ENCODE measurements at regions not wholly inside any gene's neighbourhood (a gene's known extent, or its start where the extent isn't known, plus 50 kb on each side); places are given as distances from the start of the nearest gene placed in this dataset.
"Not testable (repeated sequence)": the region's sequence is repeated elsewhere in the genome, so short reads cannot be mapped to it uniquely, and the experiment has no call there.

DNA sequence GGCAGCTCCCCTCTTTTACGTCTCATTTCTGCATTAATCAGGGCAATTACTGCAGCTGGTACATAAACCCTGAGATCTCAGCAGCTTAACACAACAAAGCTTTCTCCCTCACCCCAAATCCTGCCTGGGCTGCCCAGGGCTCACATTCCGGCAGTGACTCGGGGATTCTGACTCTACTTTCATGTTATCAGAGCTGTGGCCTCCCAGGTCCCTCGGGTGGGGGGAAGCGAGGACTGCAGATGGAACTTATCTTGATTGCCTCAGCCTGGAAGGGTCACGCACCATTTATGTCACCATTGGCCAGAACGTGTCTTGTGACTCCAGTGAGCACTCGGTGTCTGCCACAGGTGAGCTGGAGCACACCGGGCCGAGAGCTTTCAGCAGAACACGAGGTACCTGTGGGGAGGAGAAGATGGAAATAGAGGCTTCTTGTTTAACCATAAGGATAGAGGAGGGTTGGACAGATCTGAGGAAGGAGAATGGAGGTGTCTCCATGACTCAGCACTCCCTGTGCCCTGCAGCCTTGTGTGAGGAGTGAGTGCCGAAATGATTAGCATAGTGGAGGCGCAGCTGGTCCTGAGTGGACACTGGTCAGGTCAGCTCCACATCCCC, 88.5 kb upstream of the EXOC2 start:
- no peak for DNase-seq (ENCODE audit: low read depth in 2 of 2)

DNA sequence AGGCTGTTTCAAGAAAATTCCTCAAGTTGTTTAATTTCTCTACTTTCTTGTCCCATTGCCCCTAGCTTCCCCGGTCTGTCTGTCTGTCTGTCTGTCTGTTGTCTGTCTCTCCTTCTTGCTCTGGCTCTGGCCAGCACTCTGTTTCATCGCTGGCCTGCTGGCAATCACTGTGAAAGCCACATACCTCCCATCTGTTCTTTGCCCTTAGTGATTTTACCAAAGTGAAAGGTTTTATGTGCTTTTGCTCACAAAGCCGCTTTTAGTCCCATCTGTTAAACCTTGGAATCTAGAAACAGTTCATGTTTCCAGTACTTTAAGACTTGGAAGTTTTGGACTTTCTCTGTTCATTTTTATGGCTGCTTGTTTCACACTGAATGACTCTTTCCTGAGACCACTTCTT, 87.8 kb upstream of the EXOC2 start:
- no peak for DNase-seq (ENCODE audit: low read depth in 2 of 2)

DNA sequence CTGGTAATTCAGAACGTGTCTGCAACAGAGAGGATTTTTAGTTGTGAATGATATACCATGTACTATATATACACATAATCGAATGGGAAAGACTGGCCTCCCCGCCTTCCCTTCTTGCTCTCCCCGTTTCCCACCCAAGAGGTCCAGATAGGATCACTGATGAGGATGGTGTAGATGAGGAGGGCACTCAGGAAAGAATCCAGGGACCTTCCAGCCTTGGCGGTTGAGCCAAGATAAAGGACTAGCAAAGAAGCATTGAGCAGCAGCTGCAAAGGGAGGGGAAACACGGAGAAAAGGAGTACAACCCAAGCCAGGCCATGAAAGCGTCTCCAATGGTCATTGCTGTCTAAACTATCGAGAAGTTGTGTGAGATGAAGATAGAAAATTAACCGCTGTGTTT, 84.0 kb upstream of the EXOC2 start:
- DNase-seq (ENCODE audit: low read depth in 2 of 2): no peak

DNA sequence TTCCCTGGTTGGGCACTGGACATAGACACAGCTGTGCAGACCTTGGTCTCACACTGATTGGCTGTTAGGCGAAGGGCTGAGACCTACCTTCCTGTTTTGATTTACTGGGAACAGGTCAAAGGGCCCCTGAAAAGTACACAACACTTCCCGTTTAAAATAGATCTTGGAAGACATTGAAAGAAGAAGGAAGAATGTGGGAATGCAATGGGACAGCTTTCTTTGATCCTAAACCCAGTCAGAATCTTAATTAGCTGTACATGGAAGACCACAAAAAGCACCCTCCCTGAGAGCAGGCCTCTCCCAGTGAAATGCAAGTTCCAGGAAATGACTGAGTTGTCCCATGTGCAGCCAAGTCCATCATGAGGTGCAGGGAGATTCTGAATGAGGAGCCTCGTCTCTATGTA, 83.6 kb upstream of the EXOC2 start:
- DNase-seq (ENCODE audit: low read depth in 2 of 2): no peak

GRCh38 chr6:775863-776262, 82.9 kb upstream of the EXOC2 start:
- no peak for DNase-seq (ENCODE audit: low read depth in 2 of 2)

GRCh38 chr6:771683-772082, 78.7 kb upstream of the EXOC2 start:
- DNase-seq (ENCODE audit: low read depth in 2 of 2): not testable (repeated sequence)

- no peak for DNase-seq (ENCODE audit: low read depth in 2 of 2)
These were observed 75.0 kb upstream of the EXOC2 start for GRCh38 chr6:767755-768512.

- DNase-seq (ENCODE audit: low read depth in 2 of 2): no peak
These were observed 73.7 kb upstream of the EXOC2 start for GRCh38 chr6:766625-767024.

DNA sequence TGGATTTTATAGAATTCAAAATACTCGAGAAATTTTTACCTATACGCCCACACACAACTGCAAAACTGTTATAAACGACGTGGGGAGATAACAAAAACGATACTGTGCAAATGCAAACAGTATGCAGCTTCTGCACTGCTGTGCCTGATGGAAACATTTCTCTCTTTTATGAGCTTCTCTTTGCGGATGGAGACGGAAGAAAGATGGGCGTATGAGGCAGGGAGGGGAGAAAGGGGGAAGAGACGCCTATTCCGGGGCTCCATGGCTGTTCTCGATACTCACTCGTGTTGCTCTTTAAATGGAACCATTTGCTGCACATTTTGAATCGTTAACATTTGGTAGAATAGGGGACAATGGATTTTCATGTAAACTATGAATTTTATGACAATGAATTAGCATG, 69.1 kb upstream of the EXOC2 start:
- no peak for DNase-seq (ENCODE audit: low read depth in 2 of 2)

- no peak for DNase-seq (ENCODE audit: low read depth in 2 of 2)
These were observed 68.3 kb upstream of the EXOC2 start for GRCh38 chr6:760982-761955.

- no peak for DNase-seq (ENCODE audit: low read depth in 2 of 2)
These were observed 66.8 kb upstream of the EXOC2 start for GRCh38 chr6:759729-760128.

GRCh38 chr6:756224-756623, 63.3 kb upstream of the EXOC2 start:
- DNase-seq (ENCODE audit: low read depth in 2 of 2): no peak

DNA sequence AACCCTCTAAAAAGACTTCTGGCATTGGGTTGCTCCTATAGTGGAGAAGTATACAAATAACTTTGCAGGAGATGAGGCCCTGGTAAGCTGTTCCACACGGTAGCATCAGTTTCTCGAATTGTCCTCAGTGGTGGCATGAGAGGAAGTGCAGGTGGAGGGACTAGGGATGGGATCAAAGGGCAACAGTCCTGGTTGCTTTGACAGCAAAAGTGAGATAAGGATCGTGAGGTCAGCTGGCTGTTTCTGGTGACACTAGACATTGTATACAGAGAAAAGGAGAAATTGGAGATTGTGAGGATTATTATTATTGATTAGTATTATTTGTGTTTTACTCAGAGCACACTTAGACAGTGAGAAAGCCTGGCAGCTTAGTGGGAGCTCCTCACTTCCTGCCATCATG, 61.3 kb upstream of the EXOC2 start:
- no peak for DNase-seq (ENCODE audit: low read depth in 2 of 2)

- no peak for DNase-seq (ENCODE audit: low read depth in 2 of 2)
These were observed 60.5 kb upstream of the EXOC2 start for GRCh38 chr6:753486-753885.

GRCh38 chr6:752438-752837, 59.5 kb upstream of the EXOC2 start:
- DNase-seq (ENCODE audit: low read depth in 2 of 2): no peak

- no peak for DNase-seq (ENCODE audit: low read depth in 2 of 2)
These were observed 58.8 kb upstream of the EXOC2 start for GRCh38 chr6:751765-752164.

- no peak for DNase-seq (ENCODE audit: low read depth in 2 of 2)
These were observed 55.0 kb upstream of the EXOC2 start for GRCh38 chr6:747921-748320.

DNA sequence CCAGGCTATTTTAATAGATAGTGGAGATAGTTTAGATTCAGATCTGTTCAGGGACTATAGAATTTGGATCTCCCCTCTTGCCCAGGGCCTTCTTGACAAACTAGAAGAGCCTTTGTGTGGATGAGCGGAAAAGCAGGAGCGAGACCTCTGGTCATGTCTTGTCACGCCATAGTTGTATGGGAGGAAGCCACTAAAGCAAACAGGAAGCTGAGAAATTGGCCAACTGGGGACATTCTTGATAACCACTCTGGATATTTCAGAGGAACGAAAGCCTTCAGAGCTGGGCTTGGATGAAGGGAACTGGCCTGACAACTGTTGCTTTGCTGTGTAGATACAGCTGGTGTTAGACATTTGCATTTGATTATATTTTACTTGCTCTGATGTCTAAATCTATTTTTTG, 54.1 kb upstream of the EXOC2 start:
- DNase-seq (ENCODE audit: low read depth in 2 of 2): no peak

DNA sequence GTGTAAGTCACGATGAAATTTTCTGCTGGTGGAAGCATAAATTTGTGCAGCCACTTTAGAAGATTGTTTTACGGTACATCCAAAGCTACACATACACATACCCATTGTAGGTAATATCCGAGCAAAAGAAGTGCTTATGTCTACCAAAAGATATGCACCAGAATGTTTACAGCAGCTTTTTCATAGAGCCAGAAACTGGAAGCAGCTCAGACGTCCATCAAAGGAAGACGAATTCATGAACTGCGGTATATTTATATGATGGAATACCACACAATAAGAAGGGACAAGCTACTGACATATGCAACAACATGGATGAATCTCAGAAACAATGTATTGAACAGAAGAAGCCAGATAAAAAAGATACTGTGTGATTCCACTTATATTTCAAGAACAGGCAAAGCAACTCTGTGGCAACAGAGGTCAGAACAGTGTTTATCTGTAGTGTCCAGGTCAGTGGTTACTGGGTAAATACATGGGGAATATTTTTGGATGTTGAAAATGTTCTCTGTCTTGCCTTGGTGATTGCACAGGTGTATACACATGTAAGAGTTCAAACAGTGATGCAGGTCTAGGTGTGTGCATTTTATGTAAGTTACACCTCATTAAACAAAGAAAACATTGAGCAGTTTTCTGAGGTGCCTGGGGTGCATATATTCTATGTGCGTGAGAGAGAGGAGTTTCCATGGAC, 51.9 kb upstream of the EXOC2 start:
- DNase-seq (ENCODE audit: low read depth in 2 of 2): no peak

GRCh38 chr6:743320-744096, 50.6 kb upstream of the EXOC2 start:
- DNase-seq (ENCODE audit: low read depth in 2 of 2): no peak
